Activated T-helper 1 cell treated with anti-CD3 and anti-CD28 coated beads, Interleukin-12 subunit alpha, Interleukin-12 subunit beta, Interleukin-2, Interleukin-4 antibody, amounts not matched to agents 30 ng/mL and 10 ng/mL and 1 ng/mL, durations not matched to agents 14 hours and 24 hours and 36 hours (primary cell): ENCODE measurements at regions not wholly inside any gene's neighbourhood (a gene's known extent, or its start where the extent isn't known, plus 50 kb on each side); places are given as distances from the start of the nearest gene placed in this dataset.

Experiments used
- DNase-seq: peaks from one replicate; pipeline ENCODE4 v3.0.0; 2021; ENCODE audit warnings: low spot score
- H3K27ac Mint-ChIP-seq: one replicate; pipeline ENCODE4 v1.8.0; 2021; ENCODE audit warnings: mild to moderate bottlenecking, mixed read lengths
- H3K27me3 Mint-ChIP-seq: one replicate; pipeline ENCODE4 v1.8.0; 2022; ENCODE audit warnings: mild to moderate bottlenecking, moderate library complexity, mixed read lengths; ENCODE audit not compliant: insufficient read depth
- H3K36me3 Mint-ChIP-seq: one replicate; pipeline ENCODE4 v1.8.0; 2021; ENCODE audit warnings: low read depth, mixed read lengths
- H3K4me1 Mint-ChIP-seq: one replicate; pipeline ENCODE4 v1.8.0; 2021; ENCODE audit warnings: low read depth, mixed read lengths
- H3K4me3 Mint-ChIP-seq: one replicate; pipeline ENCODE4 v1.8.0; 2021; ENCODE audit warnings: mild to moderate bottlenecking, moderate library complexity, mixed read lengths
- H3K9me3 Mint-ChIP-seq: one replicate; pipeline ENCODE4 v1.8.0; 2021; ENCODE audit warnings: mixed read lengths
- intact Hi-C: fragments of 100-400 bp; cut with micrococcal nuclease; formaldehyde crosslinking; loops from one replicate; pipeline ENCODE4 v1.15.1; 2024

DNA sequence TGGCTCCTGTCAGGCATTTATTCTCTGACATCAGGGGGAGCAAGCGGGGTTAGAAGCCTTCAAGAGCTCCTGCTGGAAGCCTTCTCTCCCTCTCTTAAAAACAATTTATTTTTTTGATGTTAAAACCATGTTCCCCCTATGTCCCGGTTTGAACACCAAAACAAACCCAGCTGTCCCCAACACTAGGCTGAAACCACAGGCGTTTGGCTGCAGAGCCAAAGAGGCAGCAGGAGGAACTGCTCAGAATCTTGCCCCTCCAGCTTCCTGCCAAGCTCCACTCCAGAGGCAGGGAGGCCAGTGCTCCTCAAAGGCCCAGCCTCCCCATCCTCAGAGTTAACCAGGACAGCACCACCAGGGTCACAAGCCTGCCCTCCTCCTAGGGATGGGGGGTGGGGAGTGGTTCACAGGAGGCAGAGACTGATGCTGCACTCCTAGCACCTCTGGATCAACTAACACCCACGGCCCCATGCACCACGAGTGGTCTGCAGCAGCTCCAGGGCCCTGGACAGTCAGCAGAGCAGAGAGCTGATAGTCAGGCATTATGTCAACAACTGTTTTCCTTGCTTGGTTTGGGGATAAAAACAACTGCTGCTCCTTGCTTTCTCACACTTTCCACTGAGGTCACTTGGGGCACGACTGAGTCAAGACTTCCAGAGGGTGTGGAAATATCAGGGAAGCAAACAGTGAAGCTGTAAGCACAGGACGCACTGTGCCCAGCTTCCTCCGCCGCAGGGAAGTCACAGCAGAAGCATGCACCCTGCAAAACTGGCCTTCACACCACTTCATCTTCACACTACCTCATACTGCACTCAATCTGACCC is 96.5 kb upstream of the ADRA1B start:
- peaks cover 8% of the 10 kb centered on the region for H3K27me3 Mint-ChIP-seq
- no peak for DNase-seq
- no peaks in the 10 kb centered on the region for H3K4me1 Mint-ChIP-seq
- no peak overlapping the region for H3K4me3 Mint-ChIP-seq
- H3K36me3 Mint-ChIP-seq: no peaks in the 10 kb centered on the region
- intact Hi-C loops: no loop called here
- H3K27ac Mint-ChIP-seq: no peak overlapping the region
- H3K9me3 Mint-ChIP-seq: no peaks in the 10 kb centered on the region

DNA sequence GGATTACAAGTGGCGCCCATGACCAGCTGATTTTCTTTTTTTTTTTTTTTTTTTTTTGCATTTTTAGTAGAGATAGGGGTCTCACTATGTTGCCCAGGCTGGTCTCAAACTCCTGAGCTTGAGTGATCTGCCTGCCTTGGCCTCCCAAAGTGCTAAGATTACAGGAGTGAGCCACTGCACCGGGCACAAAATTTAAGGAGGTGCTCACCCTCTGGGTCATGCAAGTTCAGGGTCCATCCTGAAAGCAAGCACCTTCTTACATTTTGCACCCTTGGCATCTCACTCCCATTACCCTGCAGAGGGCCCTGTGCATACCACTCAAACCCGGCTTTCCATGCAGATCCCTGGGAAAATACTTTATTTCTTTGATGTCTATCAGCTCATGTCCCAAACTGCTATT is 95.6 kb upstream of the ADRA1B start:
- no peaks in the 10 kb centered on the region for H3K9me3 Mint-ChIP-seq
- no peak overlapping the region for H3K27ac Mint-ChIP-seq
- H3K4me1 Mint-ChIP-seq: no peaks in the 10 kb centered on the region
- peaks cover 8% of the 10 kb centered on the region for H3K27me3 Mint-ChIP-seq
- no peak overlapping the region for H3K4me3 Mint-ChIP-seq
- H3K36me3 Mint-ChIP-seq: no peaks in the 10 kb centered on the region
- DNase-seq: no peak
- intact Hi-C loops: no loop called here

DNA sequence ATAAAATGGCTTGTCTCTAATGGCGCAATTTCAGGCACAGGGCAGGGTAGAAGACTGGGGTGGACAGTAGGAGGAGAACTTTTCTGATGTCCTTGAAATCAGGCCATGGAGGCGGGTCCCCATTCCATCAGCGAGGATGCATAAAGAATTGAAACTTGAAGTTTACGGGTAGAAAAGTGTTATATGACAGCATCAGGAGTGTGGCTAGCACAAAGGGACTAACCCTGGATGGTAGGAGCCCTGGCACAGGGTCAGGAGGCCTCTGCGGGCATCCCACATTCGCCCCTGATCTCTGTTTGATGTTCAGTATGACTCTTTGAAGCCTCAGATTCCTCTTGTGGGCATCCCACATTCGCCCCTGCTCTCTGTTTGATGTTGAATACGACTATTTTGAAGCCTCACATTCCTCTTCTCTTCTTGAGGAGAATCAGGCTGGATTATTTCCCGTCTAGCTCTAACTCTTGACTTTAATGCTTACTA is 94.8 kb upstream of the ADRA1B start:
- H3K27me3 Mint-ChIP-seq: peaks cover 6% of the 10 kb centered on the region
- H3K36me3 Mint-ChIP-seq: no peaks in the 10 kb centered on the region
- intact Hi-C loops: no loop called here
- H3K4me1 Mint-ChIP-seq: peaks cover 5% of the 10 kb centered on the region
- no peak for DNase-seq
- H3K9me3 Mint-ChIP-seq: no peaks in the 10 kb centered on the region
- no peak overlapping the region for H3K4me3 Mint-ChIP-seq
- no peak overlapping the region for H3K27ac Mint-ChIP-seq

DNA sequence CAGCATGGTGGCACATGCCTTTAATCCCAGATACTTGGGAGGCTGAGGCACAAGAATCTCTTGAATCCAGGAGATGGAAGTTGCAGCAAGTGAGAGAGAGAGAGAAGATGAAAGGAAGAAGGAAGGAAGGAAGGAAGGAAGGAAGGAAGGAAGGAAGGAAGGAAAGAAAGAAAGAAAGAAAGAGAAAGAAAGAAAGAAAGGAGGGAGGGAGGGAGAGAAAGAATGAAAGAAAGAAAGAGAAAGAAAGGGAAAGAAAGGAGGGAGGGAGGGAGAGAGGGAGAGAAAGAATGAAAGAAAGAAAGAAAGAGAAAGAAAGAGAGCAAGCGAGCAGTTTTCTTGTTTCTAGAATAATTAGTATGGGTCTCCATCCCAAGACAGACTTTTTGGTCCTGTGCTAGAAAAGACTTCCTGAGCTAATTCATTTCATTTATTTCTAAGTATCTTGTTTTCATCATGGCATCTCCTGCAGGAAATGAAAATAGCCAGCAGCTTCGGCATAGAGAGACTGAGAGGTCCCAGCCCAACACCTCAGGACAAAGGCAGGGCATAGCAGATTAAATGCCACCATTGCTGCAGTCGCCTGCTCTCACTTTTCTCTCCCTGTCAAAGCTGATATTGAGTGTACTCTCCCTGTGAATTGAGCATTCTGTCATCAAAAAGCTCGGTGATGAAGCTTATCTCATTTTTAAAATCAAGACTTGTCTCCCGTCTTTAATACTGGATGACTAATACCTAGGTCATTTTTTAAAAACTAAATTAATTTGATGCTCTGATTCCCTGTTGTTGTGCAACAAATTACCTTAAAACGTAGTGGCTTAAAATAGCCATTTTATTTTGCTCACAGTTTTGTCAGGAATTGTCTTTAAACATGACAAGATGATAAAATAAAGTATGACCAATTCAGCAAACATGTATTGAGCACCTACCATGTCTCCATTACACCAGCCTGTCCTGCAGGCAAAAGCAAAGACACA is 91.8 kb upstream of the ADRA1B start:
- peaks cover 7% of the 10 kb centered on the region for H3K4me1 Mint-ChIP-seq
- H3K9me3 Mint-ChIP-seq: no peaks in the 10 kb centered on the region
- intact Hi-C loops: no loop called here
- DNase-seq: no peak
- no peak overlapping the region for H3K4me3 Mint-ChIP-seq
- H3K36me3 Mint-ChIP-seq: no peaks in the 10 kb centered on the region
- no peak overlapping the region for H3K27ac Mint-ChIP-seq
- peaks cover 11% of the 10 kb centered on the region for H3K27me3 Mint-ChIP-seq

DNA sequence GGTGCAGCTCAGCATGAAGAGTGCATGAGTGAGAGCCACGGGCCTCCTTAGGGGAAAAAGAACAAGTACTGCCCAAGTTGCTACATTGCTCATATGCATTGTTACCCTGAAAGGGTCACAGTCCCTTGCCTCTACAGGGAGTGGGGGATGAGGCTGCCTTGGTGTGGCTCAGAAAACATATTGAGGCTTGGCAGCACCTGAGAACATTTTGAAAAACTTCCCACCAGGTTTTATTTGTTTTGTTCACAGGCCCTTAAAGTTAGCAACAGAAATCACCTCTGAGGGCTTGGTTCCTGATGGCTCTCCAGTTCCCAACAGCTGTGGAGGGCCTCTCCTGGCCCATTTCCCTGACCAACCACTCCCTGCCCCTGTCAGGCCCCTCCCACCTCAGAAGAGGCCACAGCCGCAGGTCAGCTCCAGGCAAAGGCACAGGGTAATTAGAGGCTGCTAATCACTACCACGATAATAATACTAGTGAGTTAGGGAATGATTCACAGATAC is 90.7 kb upstream of the ADRA1B start:
- no peak for DNase-seq
- H3K36me3 Mint-ChIP-seq: no peaks in the 10 kb centered on the region
- no peak overlapping the region for H3K27ac Mint-ChIP-seq
- peaks cover 17% of the 10 kb centered on the region for H3K27me3 Mint-ChIP-seq
- intact Hi-C loops: no loop called here
- peaks cover 7% of the 10 kb centered on the region for H3K4me1 Mint-ChIP-seq
- H3K9me3 Mint-ChIP-seq: no peaks in the 10 kb centered on the region
- no peak overlapping the region for H3K4me3 Mint-ChIP-seq

DNA sequence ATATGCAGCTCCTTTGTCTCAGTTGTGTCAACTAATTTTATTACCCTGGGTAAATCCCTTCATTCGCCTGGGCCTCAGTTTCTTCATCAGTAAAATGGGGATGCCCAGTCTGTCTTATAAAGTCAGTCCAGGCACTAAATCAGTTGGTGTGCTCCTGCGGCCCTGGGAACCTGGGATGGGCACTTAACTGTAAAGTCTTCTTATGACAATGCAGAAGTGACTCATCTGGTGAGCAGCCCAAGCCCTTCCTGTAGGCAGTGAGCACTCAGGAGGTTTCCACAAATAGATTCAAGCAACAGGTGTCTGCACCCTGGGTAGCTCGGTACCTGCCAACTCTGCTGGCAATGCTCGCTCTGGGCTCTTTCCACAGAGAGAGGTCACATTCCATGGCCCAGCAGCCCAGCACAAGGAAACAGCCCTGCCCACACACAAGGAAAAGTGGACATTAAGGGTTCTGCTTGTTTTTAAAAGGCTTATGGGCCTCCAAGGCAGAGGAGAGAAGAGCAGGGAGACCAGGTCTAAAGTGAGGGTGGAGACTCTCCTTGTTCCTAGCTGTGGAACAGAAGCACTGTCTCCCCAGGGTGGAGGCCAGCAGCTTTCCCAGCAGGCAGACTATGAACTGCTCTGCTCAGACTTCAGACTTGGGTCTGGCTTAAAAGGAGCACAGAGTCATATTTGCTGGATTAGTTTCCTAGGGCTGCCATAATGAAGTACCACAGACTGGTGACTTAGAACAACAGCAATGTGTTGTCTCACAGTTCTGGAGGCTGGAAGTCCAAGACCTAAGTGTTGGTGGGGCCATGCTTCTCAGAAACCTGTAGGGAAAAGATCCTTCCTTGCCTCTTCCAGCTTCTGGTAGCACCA is 89.7 kb upstream of the ADRA1B start:
- H3K27ac Mint-ChIP-seq: no peak overlapping the region
- no peak overlapping the region for H3K4me3 Mint-ChIP-seq
- no peak for DNase-seq
- no peaks in the 10 kb centered on the region for H3K36me3 Mint-ChIP-seq
- intact Hi-C loops: no loop called here
- peaks cover 19% of the 10 kb centered on the region for H3K27me3 Mint-ChIP-seq
- peaks cover 7% of the 10 kb centered on the region for H3K4me1 Mint-ChIP-seq
- no peaks in the 10 kb centered on the region for H3K9me3 Mint-ChIP-seq

DNA sequence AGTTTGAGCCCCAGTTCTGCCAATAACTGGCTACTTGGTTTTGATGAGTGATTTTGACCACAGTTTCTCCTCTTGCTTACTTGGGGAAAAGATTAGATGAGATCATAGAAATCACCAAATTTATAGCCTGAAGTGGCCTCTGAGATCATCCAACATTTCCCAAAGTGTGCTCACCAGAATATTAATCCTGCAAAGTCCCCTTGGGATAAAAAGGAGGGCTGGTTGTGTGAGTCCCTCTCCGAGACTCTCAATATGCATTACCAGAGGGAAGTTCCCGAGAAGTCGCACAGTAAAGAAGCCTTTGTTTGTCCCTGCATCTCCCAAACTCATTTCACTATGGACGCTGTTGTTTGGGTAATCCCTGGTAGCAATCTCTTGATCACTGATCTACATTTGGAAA is 88.4 kb upstream of the ADRA1B start:
- Mint-ChIP-seq H3K27me3 (peaks cover 16% of the 10 kb centered on the region), H3K4me3 (no peak overlapping the region), H3K4me1 (peaks cover 7% of the 10 kb centered on the region), H3K36me3 (no peaks in the 10 kb centered on the region), H3K27ac (no peak overlapping the region), H3K9me3 (no peaks in the 10 kb centered on the region)
- intact Hi-C loops: no loop called here
- no peak for DNase-seq

DNA sequence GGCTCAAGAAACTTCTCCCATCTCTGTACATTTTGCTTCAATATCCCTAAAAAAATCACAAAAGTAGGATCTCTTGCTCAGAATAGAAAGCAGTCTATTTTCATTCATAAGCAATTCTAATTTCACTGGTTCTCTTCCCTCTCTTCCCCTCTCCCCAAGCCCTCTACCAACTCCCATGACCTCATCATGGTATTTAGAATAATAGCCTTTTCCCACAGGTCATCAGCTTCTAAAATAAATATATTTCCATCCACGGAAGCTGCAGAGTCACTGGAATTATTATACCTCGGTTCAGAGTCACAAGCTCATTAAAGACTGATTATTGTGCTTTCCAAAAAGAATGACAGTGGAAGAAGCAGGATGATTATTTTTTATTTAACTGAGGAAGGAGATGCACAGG is 84.2 kb upstream of the ADRA1B start:
- intact Hi-C loops: no loop called here
- Mint-ChIP-seq H3K9me3 (peaks cover 9% of the 10 kb centered on the region), H3K4me1 (no peaks in the 10 kb centered on the region), H3K36me3 (no peaks in the 10 kb centered on the region), H3K4me3 (no peak overlapping the region), H3K27me3 (peaks cover 12% of the 10 kb centered on the region), H3K27ac (no peak overlapping the region)
- DNase-seq: no peak

DNA sequence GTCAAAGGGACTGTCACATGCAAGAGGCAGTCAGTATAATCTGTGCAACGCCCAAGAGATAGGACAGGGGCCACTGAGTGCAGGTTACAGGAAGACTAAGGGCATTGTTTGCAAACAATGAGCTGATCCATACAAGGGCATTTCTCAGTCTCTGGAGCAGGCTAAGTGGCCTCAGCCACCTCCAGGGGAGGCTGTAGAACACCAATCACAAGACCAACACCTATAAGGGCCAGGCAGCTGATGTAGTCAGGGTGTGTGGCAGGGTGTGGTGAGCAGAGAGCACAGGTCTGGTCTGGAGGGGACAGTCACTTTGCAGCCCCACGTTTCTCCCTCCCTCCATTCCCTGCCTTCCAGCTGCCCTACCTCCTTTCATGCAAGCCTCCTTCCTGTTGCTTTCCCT is 83.2 kb upstream of the ADRA1B start:
- Mint-ChIP-seq H3K27me3 (peaks cover 12% of the 10 kb centered on the region), H3K27ac (no peak overlapping the region), H3K4me1 (no peaks in the 10 kb centered on the region), H3K9me3 (peaks cover 9% of the 10 kb centered on the region), H3K4me3 (no peak overlapping the region), H3K36me3 (no peaks in the 10 kb centered on the region)
- DNase-seq: no peak
- intact Hi-C loops: no loop called here

DNA sequence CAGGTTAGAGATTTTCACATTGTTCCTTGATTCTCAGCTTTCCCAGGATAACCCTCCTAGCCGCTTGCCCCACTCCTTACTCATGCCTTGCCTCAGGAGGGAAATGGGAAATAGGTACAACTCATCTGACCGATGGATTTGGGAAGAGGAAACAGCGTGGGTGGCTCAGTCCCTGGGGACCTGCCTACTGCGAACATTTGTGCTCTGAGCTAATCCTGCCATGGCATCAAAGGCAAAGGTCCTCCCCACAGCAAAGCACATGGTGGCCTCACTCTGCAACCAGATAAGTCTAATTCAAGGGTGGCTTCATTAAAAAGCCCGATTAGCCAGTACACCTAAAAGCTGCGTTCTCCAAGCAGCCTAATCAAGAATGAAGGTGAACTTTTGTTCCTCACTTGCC is 82.4 kb upstream of the ADRA1B start:
- no peak overlapping the region for H3K27ac Mint-ChIP-seq
- peaks cover 12% of the 10 kb centered on the region for H3K27me3 Mint-ChIP-seq
- no peaks in the 10 kb centered on the region for H3K36me3 Mint-ChIP-seq
- no peaks in the 10 kb centered on the region for H3K4me1 Mint-ChIP-seq
- intact Hi-C loops: no loop called here
- DNase-seq: no peak
- no peak overlapping the region for H3K4me3 Mint-ChIP-seq
- H3K9me3 Mint-ChIP-seq: peaks cover 9% of the 10 kb centered on the region

DNA sequence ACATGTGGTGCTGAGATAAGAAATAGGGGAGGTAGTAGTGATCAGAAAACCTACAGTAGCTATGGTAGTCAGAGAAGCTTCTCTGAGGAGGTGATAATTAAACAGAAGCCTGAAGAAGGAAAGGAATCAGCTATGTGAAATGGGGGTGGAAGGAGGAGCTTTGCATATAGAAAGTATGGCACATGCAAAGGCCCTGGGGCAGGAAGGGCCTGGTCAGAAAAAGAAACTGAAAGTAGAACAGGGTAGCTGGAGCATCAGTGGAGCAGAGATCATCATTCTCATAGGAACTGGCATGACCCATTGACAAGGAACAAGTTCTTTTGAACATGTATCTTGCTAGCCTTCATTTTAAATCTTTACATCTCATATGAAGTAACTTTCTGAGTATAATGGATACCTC is 80.7 kb upstream of the ADRA1B start:
- H3K27me3 Mint-ChIP-seq: peaks cover 2% of the 10 kb centered on the region
- H3K36me3 Mint-ChIP-seq: no peaks in the 10 kb centered on the region
- intact Hi-C loops: no loop called here
- H3K4me3 Mint-ChIP-seq: no peak overlapping the region
- H3K4me1 Mint-ChIP-seq: no peaks in the 10 kb centered on the region
- no peak for DNase-seq
- no peak overlapping the region for H3K27ac Mint-ChIP-seq
- H3K9me3 Mint-ChIP-seq: peaks cover 9% of the 10 kb centered on the region

DNA sequence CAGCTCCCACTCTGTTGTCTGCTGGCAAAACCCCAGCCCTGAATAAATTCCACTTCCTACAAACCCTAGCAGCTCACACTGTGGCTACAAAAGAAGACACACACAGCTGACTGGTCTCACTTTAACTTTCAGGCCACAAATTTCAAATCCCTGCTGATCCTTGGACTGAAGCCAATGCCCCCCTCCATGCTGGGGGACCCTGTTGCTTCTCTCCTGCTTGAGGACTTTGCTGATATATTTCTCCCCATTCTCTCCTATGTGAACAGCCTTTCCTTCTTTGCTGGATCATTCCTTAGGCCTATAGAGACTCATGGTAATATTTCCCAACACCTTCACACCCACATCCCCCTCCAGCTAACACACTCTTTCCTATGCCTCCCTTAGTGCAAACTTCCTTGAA is 79.6 kb upstream of the ADRA1B start:
- Mint-ChIP-seq H3K36me3 (no peaks in the 10 kb centered on the region), H3K4me1 (no peaks in the 10 kb centered on the region), H3K27ac (no peak overlapping the region), H3K27me3 (peaks cover 8% of the 10 kb centered on the region), H3K4me3 (no peak overlapping the region), H3K9me3 (peaks cover 9% of the 10 kb centered on the region)
- intact Hi-C loops: no loop called here
- DNase-seq: no peak
